HG03565 (cell line): ENCODE measurements at regions not wholly inside any gene's neighbourhood (a gene's known extent, or its start where the extent isn't known, plus 50 kb on each side); places are given as distances from the start of the nearest gene placed in this dataset.
"Not testable (repeated sequence)": the region's sequence is repeated elsewhere in the genome, so short reads cannot be mapped to it uniquely, and the experiment has no call there.

ENCODE experiments used
- ATAC-seq: cut with Tn5 transposase; IDR thresholded peaks from one replicate; pipeline ENCODE4 v1.9.1; 2021; ENCODE audit warnings: mild to moderate bottlenecking, moderate library complexity; ENCODE audit not compliant: unreplicated experiment

DNA sequence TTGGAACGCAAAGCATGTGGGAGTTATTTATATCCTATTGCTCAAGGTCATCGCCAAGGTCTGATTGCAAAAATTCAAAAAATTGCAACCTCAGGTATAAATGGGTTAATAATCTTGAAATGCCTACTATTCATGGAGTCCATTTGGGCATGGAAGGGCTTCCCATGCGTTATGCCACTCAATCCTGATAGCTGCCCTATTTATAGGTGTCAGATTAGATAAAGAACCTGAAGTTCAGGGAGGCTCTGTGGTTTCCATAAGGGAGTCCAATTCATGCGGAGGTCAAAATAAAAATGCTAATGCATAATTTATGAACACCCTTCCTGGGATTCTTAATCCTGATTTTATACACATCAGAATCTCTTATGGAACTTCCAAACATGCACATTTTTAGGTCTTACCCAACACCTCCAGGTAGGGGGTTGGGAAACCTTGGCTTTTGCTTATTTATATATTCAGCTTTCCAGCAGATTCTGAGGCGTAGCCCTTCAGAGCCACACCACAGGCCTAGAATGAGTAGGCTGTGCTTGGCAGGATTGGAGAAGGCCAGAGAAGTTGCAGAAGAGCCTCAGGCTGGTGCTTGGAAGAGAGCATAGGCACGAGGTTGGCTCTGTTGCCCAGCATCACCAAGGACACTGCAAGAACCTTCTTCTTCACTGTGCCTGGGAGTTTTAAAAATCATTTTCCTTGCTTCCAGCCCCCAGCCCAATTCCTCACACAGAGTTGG, 324.4 kb upstream of the CFAP20DC start:
- ATAC-seq, result peak; percentile 6

DNA sequence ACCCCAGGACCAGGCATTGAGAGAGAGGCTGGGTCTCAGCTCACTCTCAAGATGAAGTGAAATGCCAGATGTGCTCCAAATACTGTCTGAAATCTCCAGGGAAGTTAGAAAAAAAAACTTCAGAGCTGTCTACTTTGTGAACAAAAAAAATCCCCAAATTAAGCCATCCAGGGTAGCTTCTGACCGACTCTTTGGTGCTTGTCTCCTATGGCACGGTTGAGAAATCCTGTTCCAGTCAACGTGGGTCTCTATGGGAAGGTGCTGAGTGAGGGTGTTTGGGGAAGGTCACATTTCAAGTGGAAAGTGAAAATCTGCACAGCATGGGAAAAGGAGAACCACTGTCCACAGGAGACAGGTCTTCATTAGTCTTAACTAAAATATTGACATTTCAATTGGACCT, 322.5 kb upstream of the CFAP20DC start:
- ATAC-seq, result no peak

DNA sequence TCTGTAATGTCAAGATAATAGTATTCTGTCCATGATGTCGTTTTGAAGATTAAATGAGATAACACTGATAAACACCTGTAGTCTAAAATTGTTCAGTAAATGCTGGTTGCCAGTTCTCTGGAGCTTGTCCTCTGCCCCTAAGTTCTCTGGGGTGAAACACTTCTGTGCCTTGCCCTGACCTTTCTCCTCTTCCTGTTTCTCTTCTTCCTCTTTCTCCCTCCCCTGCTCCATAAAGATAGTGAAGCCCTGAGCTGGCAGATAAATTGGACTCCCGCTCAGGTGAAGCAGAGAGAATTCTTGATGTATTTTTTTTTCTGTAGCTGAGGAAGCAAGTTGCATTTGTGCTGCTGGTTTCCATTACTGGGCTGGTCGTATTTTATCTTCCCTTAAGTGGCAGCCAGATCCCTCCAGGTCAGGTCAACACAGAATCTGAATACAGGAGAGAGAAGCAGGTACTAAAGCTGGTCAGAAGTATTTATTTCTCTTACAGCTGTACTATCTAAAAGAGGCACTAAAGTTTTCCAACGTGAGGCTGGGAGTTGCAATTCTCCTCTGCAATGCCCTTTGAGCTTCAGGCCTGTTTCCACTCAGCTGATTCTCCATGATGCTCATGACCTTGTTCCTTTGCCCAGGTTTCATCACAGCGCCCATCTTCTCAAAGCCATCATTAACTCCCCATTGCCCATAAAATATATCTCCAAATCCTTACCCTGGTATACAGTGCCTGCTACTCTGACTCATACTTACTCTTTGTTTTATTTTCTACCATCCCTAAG, 319.3 kb upstream of the CFAP20DC start:
- no peak for ATAC-seq

DNA sequence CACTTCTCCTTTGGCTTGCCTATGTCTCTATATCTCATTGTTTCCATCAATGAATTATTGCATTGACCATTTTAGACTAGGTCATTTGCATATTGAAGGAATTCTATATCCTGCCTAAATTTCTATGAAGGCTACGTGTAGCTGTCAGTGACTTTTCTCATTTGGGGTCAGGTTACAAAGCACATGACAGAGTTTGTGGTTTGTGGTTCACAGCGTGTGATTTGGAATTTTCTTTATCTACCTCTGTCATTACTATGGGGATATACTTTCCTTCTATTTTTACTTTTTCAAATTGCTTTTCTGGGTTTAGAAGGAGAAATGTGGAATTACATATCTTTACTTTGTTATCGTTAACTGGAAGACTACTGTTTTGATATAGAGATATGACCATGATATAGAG, 317.3 kb upstream of the CFAP20DC start:
- ATAC-seq, result no peak

DNA sequence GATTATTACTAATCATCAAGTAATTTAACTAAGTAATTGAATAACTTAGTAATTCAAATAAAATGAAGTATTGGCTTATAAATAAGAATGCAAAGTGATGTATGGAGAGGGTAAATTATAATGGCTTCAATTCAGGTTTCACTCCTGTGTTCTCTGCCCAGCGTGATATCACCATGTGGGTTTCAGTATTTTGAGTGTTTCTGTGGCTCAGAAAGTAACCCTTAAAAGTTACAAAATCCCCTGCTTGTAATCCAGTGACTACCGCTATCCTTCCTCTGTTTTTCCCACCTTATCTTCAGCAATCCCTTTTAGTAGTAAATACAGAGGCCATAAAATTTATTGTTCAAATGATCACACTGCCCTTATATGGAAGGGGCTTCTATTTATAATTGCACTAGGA, 316.4 kb upstream of the CFAP20DC start:
- no peak for ATAC-seq

DNA sequence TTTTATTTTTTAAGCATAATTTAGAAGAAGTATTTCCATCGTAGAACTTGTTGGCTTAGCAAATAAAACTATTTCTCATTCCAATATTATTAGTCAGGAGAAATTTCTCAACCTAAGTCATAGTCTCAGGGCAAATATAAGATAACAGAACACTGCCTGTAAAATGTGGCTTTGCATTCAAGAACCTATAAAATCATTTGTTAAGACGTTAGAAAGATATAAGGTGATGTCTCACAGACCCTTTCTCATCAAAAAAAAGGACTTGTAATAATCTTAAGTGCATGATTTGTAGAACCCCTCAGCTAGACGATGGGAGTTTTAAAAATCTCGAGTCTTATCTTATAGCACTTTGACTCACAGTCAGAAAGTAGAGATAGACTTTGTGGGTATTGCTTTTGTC, 314.7 kb upstream of the CFAP20DC start:
- no peak for ATAC-seq

DNA sequence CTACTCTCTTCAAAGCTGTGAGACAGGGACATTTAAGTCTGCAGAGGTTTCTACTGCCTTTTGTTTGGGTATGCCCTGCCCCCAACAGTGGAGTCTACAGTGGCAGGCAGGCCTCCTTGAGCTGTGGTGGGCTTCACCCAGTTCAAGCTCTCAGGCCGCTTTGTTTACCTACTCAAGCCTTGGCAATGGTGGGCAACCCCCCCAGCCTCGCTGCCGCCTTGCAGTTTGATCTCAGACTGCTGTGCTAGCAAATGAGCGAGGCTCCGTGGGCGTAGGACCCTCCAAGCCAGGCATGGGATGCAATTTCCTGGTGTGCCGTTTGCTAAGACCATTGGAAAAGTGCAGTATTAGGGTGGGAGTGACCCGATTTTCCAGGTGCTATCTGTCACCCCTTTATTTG, 310.5 kb upstream of the CFAP20DC start:
- not testable (repeated sequence) for ATAC-seq

DNA sequence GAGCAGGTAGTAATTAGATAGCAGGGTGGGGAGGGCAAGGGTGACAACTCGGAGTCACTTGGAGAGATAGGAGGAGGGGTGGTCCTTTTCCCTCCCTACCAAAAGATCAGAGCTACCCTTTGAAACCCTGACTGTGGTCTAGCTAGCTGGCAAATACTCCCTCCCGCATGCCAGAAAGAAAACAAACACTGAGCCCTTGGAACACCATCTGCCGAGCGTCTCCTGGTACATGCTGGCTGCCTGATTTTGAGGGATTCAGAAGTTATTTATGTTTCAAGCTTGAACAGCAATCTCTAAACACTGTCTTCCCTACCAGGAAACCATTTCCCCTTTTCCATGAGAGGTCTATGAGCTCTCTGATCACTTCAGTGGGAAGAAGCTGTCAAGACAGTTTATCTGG, 291.6 kb upstream of the CFAP20DC start:
- no peak for ATAC-seq

DNA sequence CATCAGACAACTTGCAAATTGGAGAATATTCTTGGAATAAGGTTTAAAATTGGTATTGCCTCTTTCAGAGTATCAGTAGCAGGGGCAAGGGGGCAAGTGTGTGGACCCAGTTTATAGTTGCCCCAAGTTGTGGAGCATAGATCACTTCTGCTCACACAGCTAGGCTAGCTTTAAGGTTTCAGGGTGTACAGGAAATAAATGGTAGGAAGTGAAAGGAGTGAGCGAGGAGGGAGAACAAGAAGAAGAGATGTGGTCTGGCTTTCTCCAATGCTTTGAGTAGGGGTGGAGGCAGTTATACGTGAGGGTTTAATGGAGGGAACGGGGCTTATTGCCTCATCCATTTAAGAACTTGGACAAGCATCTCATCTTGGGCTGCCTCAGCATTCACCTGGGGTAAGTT, 290.0 kb upstream of the CFAP20DC start:
- ATAC-seq, result no peak

DNA sequence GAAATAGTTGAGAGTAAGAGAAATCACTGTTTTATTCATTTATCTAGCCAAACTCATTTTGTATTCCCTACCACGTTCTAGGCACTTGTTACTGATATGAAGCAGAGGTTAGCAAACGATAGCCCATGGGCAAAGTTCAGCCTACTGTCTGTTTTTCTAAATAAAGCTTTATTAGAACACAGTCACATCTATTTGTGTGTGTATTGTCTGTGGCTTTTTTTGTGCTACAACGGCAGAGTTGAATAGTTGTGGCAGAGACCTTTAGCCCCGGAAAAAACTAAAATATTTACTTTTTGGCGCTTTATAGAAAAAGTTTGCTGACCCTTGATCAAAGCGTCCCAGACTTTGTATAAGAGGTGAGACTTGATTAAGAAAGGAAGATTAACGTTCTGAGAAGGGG, 289.1 kb upstream of the CFAP20DC start:
- ATAC-seq, result no peak

DNA sequence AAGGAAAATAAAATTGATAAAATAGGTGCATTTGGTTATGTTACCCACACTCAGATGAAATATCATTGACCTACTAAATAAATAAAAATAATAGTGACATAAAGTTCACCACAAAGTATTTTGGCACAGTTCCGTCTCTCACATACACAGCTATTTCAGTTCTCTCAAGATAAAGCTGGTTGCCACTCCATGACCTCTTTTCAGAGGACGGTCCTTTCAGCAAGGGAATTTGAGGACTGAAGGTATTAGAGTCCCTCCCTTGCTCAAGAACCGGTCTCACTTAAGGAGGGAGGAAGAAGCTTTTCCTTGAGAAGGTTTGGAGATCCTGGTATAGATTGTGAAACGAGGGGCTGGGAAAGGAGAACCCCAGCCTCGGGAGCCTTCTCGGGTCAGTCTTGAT, 285.5 kb upstream of the CFAP20DC start:
- ATAC-seq, result no peak

DNA sequence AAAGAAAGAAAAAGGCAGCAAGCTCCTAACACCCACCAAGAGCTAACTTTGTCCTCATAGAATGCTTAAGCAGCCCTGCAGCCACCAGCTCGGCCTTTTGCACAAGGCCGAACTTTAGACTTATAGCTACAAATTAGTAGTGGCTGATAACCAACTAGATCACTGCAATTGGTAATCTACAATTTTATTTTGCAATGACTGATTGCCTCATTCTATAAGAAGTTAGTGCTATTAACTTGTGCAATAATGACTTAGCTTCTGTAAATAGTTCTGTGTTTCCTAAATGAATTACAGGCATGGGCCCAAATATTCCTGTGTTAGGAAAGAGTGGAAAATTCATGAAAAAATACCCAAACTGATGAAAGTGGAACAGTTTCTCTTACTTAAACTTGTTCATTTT, 284.8 kb upstream of the CFAP20DC start:
- ATAC-seq, result no peak

DNA sequence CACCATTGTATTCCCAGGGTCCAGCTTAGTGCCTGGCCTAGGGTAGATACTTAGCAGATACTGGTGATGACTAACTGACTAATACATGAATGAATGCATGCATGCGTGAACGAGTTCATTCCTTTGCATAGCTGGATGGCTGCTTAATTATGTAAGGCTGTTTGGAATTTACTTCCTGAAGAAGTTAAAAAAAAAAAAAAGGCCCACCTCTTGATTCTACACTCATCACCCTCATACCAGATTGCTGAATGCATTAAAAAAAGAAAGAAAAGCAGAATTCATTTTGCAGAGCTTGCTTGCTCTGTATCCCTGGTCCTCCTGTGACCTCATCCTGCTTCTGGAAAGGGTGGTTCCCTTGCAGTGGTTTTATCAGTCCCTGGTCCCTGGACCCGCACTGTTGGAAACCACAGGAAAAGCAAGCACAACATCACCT, 277.6 kb upstream of the CFAP20DC start:
- no peak for ATAC-seq

DNA sequence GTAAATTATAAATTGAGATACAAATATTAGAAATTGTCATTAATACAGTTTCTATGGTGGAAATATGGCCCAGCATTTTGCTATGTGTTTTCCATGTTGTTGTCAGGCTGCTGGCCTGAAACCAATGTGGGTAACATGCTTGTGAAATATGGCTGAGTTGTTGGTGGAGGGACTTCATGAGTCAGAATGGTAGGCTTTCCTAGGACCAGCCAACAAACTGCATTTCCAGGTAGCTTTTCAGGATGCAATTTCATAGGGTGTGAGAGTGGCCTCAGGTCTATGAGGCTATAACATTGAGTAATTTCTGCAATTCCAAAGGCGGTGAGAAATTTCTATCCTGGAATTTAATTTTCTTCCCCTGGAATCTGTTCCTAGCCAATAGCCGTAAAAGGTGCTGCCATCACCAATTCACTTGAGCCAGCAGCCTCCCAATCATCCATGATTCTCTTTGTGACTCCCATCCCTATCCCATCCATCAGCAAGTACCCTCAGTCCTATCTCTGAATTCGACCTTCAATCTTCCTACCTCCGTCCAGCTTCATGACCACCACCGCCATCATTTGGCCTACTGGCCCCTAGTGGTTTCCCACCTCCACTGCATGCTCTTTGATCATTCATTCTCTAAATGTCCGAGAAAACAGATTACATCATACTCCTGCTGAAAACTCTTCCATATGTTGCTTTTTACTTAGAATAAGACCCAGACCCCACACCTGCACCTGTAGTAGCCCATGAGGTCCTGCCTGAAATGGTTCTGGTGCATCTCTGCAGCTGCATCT, 276.6 kb upstream of the CFAP20DC start:
- ATAC-seq, result no peak

DNA sequence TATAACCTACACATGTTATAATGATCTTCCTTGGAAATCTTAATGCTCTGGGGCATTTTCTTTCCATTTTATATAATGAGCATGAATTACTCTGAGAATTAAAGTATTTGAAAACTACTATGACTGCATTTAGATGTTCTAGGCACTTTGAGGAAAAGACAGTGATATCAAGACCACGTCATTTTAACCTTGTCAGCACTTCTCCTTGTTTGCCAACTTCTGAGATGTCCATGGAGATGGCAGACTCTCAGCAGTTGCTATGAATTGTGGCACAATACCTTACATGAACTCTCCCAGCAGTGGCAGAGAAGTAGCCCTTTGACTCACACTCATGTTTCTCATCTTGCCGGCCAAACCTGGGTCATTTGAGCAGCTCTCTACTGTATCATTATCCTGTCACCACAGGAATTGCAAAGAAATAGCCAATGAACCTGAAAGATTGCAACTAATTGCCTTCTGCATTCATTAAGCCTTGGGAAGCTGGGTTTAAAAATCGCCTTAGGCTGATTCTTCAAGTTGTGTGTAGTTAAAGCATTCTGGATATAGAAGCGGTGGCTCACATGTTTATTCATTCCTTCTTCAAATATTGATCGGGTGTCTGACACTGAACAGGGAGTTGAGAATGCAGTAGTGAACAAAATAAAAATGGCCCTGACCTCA, 272.2 kb upstream of the CFAP20DC start:
- ATAC-seq, result no peak

DNA sequence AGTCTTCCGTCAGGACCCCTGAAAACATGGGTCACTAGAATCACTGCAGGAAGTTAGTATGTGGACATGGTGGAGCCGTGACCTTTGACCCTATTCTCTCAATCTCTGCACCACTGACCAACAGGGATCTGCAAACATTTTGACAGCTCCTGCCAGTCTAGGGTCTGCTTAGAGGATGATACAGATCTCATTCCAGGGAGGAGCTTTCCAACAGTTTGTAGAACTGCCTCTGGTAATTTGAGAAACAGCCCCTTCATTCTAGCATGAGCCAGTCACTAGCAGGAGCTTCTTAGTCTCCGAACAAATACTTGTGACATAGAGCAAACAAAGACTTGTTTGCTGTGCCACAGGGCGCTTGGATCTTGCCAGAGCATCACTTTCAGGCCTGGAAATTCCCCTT, 270.3 kb upstream of the CFAP20DC start:
- ATAC-seq, result no peak

DNA sequence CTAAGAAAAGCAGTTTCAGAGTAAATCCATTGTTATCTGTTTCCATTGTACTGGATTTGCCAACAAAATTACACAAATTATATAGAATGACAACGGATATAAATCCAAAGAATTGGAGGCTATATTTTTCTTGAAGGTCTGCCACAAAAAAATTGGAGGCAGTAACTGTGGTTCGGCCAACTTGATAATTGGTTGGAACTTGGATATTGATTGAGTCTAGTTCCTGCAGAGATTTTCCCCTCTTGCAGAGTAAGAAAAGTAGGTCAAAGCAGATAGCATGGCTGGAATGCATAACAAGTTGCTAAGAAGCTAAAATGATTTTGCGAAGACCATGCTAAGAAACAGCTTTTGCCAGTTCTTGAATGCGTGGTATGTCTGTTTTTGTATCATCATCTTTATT, 269.6 kb upstream of the CFAP20DC start:
- ATAC-seq, result no peak

DNA sequence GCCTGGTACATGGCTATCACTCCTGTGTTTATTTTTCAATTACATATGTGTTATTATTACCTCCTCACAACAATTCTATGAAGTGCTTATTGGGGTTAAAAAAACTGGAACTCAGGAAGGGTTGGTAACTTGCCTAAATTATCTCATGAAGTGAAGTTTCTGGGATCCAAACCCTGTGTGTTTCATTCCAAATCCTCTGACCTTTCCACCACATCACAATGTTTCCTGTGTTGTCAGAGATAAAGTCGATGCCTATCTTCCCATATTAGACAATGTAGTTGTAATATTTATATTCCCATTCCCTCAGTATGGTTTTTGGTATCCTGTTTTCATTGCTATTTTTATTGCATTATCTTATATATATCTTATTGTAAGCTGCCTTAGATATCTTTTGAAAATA, 269.1 kb upstream of the CFAP20DC start:
- no peak for ATAC-seq

DNA sequence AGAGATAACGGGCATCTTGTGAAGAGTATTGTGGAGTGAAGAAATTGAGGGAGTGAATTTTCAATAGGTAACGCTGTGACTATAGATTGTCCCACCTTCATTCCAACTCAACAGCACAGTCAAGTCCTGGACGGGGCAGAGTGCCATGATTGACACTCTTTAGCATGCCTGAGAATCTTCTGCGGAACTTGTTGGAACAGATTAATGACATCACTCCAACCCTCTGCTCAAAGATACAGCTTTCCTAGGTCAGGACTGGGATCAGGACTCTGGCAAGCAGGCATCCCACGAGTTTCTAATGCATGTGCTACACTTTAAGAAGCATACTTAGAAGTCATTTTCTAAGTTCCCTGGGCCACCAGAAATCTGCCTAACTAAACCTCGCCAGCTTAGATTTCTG, 267.6 kb upstream of the CFAP20DC start:
- no peak for ATAC-seq

DNA sequence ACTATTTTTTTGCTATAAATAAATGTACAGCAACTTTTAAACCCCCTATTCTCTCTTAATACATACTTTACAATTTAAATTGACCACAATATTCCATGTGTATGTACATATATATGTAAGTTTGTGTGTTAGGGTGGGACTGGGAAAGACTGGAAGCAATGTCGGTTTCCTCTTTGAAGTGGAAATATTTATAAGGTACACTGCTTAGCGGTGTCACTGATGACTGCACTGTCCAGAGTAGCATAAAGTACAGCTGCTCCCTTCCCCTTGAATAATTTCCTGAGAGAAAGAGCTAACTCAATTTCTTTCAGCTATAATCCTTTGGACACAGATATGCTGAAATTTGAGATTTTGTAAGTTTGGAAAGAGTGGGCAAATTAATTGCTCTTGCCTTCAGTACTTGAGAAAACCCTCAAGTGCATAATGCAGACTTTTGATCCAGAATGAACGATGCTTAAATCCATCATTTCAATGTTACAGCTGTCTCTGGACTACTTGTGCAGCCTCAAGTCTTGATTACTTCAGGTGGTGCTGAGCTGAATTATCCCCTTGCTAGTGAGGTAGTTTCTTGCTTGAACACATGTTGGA, 267.0 kb upstream of the CFAP20DC start:
- ATAC-seq, result no peak

DNA sequence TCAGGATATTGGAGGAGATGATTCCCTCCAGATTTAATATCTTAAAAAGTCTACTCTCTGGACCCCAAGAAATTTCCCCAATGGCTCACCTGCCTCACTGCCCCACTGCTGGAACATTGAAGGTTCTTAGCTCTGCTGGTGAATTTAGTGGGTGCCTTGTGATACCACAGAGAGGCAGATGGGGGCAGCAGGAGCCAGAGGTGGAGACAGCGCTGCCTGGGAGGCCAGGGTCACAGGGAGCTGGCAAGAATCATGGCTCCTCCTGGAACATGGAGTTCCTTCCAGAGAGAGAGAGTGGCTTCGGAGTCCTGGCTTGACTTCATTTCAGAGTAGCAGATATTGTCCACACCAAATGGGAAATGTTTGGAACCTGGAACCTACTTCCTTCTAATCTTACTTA, 263.5 kb upstream of the CFAP20DC start:
- peak; percentile 67 for ATAC-seq
